ENCODE measurements at regions not wholly inside any gene's neighbourhood (a gene's known extent, or its start where the extent isn't known, plus 50 kb on each side); places are given as distances from the start of the nearest gene placed in this dataset.
"Not testable (repeated sequence)": the region's sequence is repeated elsewhere in the genome, so short reads cannot be mapped to it uniquely, and the experiment has no call there.

GRCh38 chrY:17511984-17512383 is 368.0 kb downstream of the CDY2B start:
- not testable (repeated sequence) for DNase-seq

- not testable (repeated sequence) for DNase-seq
Measured at GRCh38 chrY:17511476-17511875, 368.5 kb downstream of the CDY2B start.

DNA sequence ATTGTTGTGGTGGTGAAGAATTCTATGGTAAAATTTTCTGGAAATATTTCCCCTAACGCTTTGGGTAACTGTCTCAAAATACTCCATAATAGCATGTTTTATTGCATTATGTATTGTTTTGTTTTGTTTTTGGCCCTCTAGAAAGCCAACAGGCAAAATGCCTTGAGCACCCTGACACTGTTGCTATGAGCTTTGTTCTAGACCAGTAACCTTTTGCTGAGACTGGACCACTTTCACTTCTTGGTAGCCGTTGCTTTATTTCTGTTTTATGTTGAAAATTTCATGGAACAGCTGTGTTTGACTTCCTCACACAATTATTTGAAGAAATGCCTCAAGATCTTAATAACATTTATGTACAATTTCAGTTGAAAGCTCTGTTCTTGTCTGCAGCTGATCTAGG is 374.2 kb downstream of the CDY2B start:
- not testable (repeated sequence) for DNase-seq

DNA sequence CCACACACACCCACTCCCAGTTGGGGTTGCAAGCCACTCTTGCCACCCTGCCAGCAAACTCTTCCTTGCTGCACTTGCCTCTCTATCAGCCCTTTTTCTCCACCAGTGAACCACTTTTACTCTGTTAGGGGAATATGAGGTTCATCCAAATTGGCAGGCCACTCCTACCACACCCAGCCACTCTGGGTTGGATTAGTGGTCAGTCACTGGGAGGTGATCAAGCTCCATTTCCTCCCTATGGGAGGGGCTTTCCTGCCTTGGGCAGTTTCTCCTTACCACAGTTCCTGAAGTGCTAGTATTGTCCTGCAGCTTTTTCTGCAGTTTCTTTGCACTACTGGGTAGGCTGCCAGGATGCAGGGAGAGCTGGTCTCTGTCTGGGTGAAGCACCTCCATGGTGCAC is 395.3 kb downstream of the CDY2B start:
- DNase-seq, result not testable (repeated sequence)

DNA sequence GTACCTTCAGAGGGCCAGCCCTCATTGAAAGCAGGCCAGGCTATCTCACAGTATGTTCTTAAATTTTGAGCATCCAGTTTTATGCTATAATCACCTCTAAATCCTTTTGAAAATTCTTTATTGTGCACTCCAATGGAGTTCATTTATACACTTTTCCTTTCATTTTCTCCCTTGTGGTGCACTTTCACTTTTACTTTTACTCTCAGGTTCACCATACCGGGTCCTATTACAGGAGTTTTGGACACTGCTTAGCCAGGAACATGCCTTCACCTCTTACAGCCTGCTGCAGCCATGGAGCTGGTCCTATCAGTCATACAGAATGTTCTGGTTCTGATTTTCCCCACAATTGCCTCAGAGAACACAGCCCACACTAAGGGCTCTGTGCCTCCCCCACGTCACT is 395.9 kb downstream of the CDY2B start:
- not testable (repeated sequence) for DNase-seq

DNA sequence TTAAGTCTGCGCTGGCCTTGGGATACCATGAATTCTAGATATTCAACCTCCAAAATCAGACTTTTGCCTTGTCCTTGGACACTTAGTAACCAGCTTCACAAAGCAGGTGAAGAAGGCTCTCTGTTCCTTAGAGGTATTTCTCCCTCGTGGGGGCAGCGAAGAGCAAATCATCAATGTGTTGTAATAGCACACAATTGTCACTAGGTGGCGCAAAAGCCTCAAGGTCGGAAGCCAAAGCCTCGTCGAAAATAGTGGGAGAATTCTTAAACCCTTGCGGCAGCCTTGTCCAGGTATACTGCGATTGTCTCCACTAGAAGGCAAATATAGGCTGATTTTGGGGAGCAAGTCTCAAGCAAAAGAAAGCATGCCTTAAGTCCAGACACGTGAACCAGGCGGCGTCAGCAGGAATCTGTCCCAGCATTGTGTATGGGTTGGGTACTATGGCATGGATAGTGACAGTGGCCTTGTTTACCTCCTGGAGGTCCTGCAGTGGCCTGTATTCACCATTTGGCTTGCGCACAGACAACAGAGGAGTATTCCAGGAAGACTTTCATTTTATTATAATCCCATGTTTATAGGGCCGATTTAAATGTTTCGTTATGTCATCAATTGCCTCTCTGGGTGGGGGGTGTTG is 398.5 kb downstream of the CDY2B start:
- DNase-seq, result not testable (repeated sequence)

DNA sequence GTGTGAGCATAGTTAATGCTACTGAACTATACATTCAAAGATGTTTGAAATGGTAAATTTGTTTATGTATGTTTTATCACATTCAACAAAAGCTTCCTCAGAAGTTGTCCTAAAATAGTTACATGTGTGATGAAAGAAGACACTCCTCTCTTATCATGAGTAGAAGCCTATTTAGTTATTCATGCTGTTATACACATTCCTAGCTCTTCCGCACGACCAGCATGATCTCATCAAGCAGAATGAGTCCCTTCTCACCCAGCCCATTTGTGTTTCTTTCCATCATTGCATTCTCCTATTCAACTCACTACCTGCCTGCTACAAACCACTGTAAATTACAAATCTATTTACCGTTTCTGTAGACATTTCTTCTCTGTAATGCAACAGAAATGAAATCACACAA is 408.0 kb downstream of the CDY2B start:
- not testable (repeated sequence) for DNase-seq

- not testable (repeated sequence) for DNase-seq
Measured at GRCh38 chrY:17459753-17460152, 420.3 kb downstream of the CDY2B start.

GRCh38 chrY:17430570-17431166 is 449.4 kb downstream of the CDY2B start:
- DNase-seq, result no peak

- no peak for DNase-seq
Measured at GRCh38 chrY:17398336-17399072, 481.5 kb downstream of the CDY2B start.

- DNase-seq, result no peak
Measured at GRCh38 chrY:17397659-17398058, 482.4 kb downstream of the CDY2B start.

DNA sequence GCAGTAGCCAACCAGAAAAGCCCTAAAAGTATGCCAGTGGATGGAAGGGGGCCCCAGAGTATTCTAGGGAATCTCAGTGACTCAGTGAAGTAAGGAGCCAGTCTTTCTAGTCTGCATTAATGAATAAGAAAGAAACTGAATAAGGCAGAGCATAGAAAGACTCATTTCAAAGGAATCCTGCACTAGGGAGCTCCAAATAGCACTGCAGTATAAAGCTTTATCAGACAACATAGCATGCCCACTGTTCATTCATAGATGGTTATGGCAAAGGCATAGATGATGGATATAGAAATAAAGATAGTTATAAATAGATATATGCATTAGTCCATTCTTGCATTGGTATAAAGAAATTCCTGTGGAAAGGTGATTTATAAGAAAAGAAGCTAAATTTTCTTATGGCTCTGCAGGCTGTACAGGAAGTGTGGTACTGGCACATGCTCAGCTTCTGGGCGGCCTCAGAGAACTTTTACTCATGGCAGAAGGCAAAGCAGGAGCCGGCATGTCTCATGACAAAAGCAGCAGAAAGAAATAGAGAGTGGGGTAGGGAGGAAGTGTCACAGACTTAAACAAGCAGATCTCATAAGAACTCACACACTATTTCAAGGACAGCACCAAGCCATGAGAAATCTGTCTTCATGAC is 498.5 kb downstream of the CDY2B start:
- DNase-seq, result no peak

DNA sequence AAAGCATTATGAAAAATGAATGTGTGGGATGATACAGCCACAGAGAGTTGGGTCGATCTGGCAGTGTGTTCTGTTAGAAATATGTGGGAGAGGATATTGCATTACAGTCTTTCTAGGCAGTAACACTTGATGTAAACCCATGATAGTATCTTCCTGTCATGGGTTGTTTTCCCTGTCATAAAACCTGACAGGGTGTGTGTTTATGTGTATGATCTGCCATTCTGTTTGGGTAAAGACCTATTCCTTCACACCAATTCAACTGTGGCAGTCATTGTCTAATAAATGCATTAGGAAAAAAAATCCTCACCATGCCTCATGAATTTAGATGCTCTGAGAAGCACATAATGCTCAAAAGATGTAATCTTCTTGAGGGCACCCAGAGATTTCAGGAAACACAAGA is 501.7 kb downstream of the CDY2B start:
- DNase-seq, result no peak

GRCh38 chrY:17368413-17368812 is 511.6 kb downstream of the CDY2B start:
- no peak for DNase-seq

- DNase-seq, result no peak
Measured at GRCh38 chrY:17366400-17366799, 513.6 kb downstream of the CDY2B start.

DNA sequence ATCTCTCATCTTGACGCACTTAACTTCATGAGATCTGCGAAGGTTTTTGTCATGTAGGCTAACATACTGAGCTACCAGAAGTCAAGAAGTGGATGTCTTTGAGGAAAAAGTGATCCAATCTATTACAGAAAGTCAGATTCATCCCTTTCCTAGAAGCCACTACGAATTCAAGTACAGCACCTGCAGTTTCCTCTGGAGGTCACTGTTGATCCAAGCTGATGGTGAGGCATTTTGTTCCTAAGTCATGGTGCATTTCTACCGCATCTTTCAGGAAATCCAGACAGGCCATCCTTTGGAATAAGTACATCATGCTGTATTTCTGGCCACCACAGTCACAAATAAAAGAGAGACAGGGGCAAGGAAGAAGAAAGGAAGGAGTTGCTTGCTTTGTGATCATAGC is 541.0 kb downstream of the CDY2B start:
- no peak for DNase-seq

- DNase-seq, result no peak
Measured at GRCh38 chrY:17330733-17331132, 549.3 kb downstream of the CDY2B start.

DNA sequence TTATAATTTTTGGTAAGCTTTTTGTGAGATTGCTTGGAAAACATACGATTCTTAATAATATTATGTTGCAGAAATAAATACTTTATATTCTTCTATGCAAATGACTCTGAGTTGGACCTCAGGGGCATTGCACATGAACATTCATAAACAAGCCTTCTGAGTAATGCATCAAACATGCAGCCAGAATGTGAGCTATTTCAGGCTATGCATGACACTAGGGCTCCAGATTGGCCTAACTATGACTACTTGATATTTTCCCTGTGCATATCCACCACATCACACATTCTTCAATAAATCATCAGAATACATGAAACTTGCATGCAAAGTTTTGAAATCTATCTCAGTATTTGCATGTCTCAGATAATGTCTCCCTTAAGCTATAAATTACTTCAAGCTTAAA is 560.1 kb downstream of the CDY2B start:
- DNase-seq, result no peak

- no peak for DNase-seq
Measured at GRCh38 chrY:17318631-17319030, 561.4 kb downstream of the CDY2B start.

- no peak for DNase-seq
Measured at GRCh38 chrY:17277056-17277455, 603.0 kb downstream of the CDY2B start.

DNA sequence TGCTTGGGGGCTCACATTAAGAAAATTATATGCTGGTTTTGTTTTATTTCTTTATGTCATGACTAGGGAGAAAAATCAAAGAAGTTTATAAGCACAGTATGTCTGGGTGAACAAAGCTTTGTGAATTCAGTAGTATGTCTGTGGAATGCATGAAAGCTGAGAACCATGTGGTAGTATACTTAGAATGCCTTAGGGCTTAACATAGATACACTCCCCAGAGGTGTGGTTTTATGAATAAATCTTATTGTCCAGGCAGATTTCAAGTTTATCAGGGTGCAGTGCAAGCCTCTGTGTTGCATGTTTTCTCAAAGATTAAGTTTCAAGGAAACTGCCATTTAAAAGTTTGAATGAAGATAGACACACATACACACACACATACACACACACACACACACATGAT is 620.5 kb downstream of the CDY2B start:
- no peak for DNase-seq

- DNase-seq, result no peak
Measured at GRCh38 chrY:17238406-17238805, 641.6 kb downstream of the CDY2B start.

DNA sequence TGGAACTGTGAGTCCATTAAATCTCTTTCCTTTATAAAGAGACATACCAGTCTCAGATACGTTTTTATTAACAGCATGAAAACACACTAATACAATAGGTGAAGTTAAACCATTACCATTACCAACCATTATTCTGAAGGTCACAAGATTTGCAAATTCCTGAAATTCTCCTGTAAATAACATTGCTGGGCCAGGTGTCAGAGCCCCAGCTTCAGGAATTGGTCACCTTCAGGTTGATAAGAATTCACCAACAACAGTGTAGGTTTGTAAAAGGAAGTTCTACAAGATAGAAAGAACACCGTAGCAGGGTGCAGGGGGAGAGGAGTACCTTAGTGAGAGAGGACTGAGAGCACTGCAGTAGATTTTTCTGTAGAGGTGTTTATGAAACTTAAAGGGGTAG is 644.3 kb downstream of the CDY2B start:
- no peak for DNase-seq
